Neuronal stem cell (in vitro differentiated cells): ENCODE measurements at regions not wholly inside any gene's neighbourhood (a gene's known extent, or its start where the extent isn't known, plus 50 kb on each side); places are given as distances from the start of the nearest gene placed in this dataset.

ENCODE experiments used
- DNase-seq: peaks from one replicate; pipeline ENCODE4 v3.0.0-alpha.2; 2013; ENCODE audit warnings: low spot score
- H2AFZ ChIP-seq: one replicate; pipeline ENCODE4 v1.6.1; 2013; ENCODE audit warnings: mild to moderate bottlenecking, low read length, inconsistent platforms
- H2AK5ac ChIP-seq: 2 replicates; pipeline ENCODE4 v1.6.1; 2013; ENCODE audit warnings: low read depth, mild to moderate bottlenecking, inconsistent platforms, low read length, moderate library complexity, mixed read lengths
- H2BK120ac ChIP-seq: 2 replicates; pipeline ENCODE4 v1.6.1; 2013; ENCODE audit warnings: low read depth, mild to moderate bottlenecking, inconsistent platforms, low read length, moderate library complexity, mixed read lengths
- H2BK12ac ChIP-seq: one replicate; pipeline ENCODE4 v1.6.1; 2013; ENCODE audit warnings: low read length, inconsistent platforms
- H2BK15ac ChIP-seq: 2 replicates; pipeline ENCODE4 v1.6.1; 2013; ENCODE audit warnings: mild to moderate bottlenecking, low read length, inconsistent platforms, mixed read lengths
- H2BK5ac ChIP-seq: one replicate; pipeline ENCODE4 v1.6.1; 2013; ENCODE audit warnings: inconsistent platforms, mild to moderate bottlenecking, low read length, moderate library complexity
- H3K14ac ChIP-seq: one replicate; pipeline ENCODE4 v1.6.1; 2013; ENCODE audit warnings: low read length, inconsistent platforms
- H3K18ac ChIP-seq: 2 replicates; pipeline ENCODE4 v1.6.1; 2013; ENCODE audit warnings: low read length, inconsistent platforms
- H3K23ac ChIP-seq: 2 replicates; pipeline ENCODE4 v1.6.1; 2013; ENCODE audit warnings: low read depth, mild to moderate bottlenecking, mixed read lengths, low read length, inconsistent platforms; ENCODE audit not compliant: poor library complexity
- H3K27ac ChIP-seq: replicated peaks from 3 replicates; pipeline ENCODE4 v1.5.1; 2013; ENCODE audit warnings: low read length, inconsistent platforms
- H3K27me3 ChIP-seq, 3 experiments: 2 replicates each; pipeline ENCODE4 v1.6.1; 2013; ENCODE audit warnings: low read length in 3 of 3, mild to moderate bottlenecking in 2 of 3, inconsistent platforms in 1 of 3, low read depth in 1 of 3, mixed read lengths in 1 of 3, moderate library complexity in 1 of 3; ENCODE audit not compliant: control insufficient read depth in 3 of 3, insufficient read depth in 3 of 3
- H3K36me3 ChIP-seq, 2 donors: replicated peaks in 1 of 2; 2 replicates each; pipeline ENCODE4 v1.6.1; 2013; ENCODE audit warnings: low read length in 2 of 2; ENCODE audit not compliant: control insufficient read depth in 2 of 2, insufficient read depth in 2 of 2
- H3K4ac ChIP-seq: 2 replicates; pipeline ENCODE4 v1.6.1; 2013; ENCODE audit warnings: inconsistent platforms, mild to moderate bottlenecking, low read length, moderate library complexity
- H3K4me1 ChIP-seq, 2 donors: 1 replicate in 1 of 2; 2 replicates in 1 of 2; pipeline ENCODE4 v1.6.1; 2013; ENCODE audit warnings: low read length in 2 of 2, low read depth in 1 of 2; ENCODE audit not compliant: control insufficient read depth in 2 of 2, insufficient read depth in 1 of 2
- H3K4me2 ChIP-seq: one replicate; pipeline ENCODE4 v1.6.1; 2013; ENCODE audit warnings: mild to moderate bottlenecking, low read length, inconsistent platforms; ENCODE audit not compliant: insufficient read depth, poor library complexity, severe bottlenecking
- H3K4me3 ChIP-seq, 2 donors: 2 replicates each; pipeline ENCODE4 v1.5.1; 2013; ENCODE audit warnings: low read length in 2 of 2, mild to moderate bottlenecking in 2 of 2, inconsistent platforms in 1 of 2, moderate library complexity in 1 of 2
- H3K79me1 ChIP-seq: one replicate; pipeline ENCODE4 v1.6.1; 2013; ENCODE audit warnings: low read depth, mild to moderate bottlenecking, inconsistent platforms, low read length, moderate library complexity
- H3K9ac ChIP-seq: one replicate; pipeline ENCODE4 v1.6.1; 2013; ENCODE audit warnings: mild to moderate bottlenecking, low read depth, low read length, inconsistent platforms; ENCODE audit not compliant: poor library complexity
- H3K9me3 ChIP-seq, 2 donors: replicated peaks in 1 of 2; 2 replicates each; pipeline versions ENCODE3 to v1.6.1; 2013; ENCODE audit warnings: low read length in 2 of 2, mild to moderate bottlenecking in 2 of 2, inconsistent platforms in 1 of 2, low read depth in 1 of 2, mixed read lengths in 1 of 2, moderate library complexity in 1 of 2; ENCODE audit not compliant: control insufficient read depth in 2 of 2, insufficient read depth in 1 of 2
- H4K8ac ChIP-seq: one replicate; pipeline ENCODE4 v1.6.1; 2013; ENCODE audit warnings: low read depth, mild to moderate bottlenecking, inconsistent platforms, low read length, moderate library complexity
- H4K91ac ChIP-seq: one replicate; pipeline ENCODE4 v1.6.1; 2013; ENCODE audit warnings: low read length, low read depth, mild to moderate bottlenecking, inconsistent platforms; ENCODE audit not compliant: poor library complexity
- WGBS, 2 donors: extraction: QIAGEN DNeasy Blood & Tissue Kit; methylation state at CpG; one replicate each; pipeline ENCODE4 v1.1.7; 2013; ENCODE audit warnings: missing lambda C conversion rate in 2 of 2, mixed read lengths in 1 of 2; ENCODE audit not compliant: insufficient read length in 2 of 2, insufficient replicate concordance in 1 of 2; ENCODE audit errors: extremely low coverage in 2 of 2; 5-methylcytosine and 5-hydroxymethylcytosine counted together

GRCh38 chr6:147726342-147726741 is 217.9 kb downstream of the SAMD5 start:
- no peak overlapping the region for H3K4me2 ChIP-seq
- DNase-seq, result no peak
- no peak overlapping the region for H4K8ac ChIP-seq
- no peak overlapping the region for H2AK5ac ChIP-seq
- no peak overlapping the region for H3K14ac ChIP-seq
- no peak overlapping the region for H2BK15ac ChIP-seq
- WGBS, 2 donors, result no CpG with 5 or more reads among the region's 3 CpGs
- no peak overlapping the region for H2BK120ac ChIP-seq
- no peak overlapping the region for H3K9ac ChIP-seq
- H3K79me1 ChIP-seq, result no peaks in the 10 kb centered on the region
- H2BK12ac ChIP-seq, result no peak overlapping the region
- no peak overlapping the region for H2BK5ac ChIP-seq
- H2AFZ ChIP-seq, result no peak overlapping the region
- no peaks in the 10 kb centered on the region for H3K36me3 ChIP-seq
- no peak overlapping the region for H3K4ac ChIP-seq
- H3K18ac ChIP-seq, result no peak overlapping the region
- no peak overlapping the region for H4K91ac ChIP-seq
- no peaks in the 10 kb centered on the region for H3K4me1 ChIP-seq
- H3K4me3 ChIP-seq, result no peak overlapping the region
- H3K9me3 ChIP-seq, result no peaks in the 10 kb centered on the region
- no peak overlapping the region for H3K27ac ChIP-seq
- no peak overlapping the region for H3K23ac ChIP-seq
- no peaks in the 10 kb centered on the region for H3K27me3 ChIP-seq

- Histone ChIP-seq H3K14ac (no peak overlapping the region), H3K79me1 (no peaks in the 10 kb centered on the region)
Measured at GRCh38 chr6:147728903-147729302, 220.4 kb downstream of the SAMD5 start.

GRCh38 chr6:147733686-147734085 is 225.2 kb downstream of the SAMD5 start:
- no peaks in the 10 kb centered on the region for H3K36me3 ChIP-seq
- no peaks in the 10 kb centered on the region for H3K79me1 ChIP-seq
- H3K4me3 ChIP-seq, result no peak overlapping the region
- no peaks in the 10 kb centered on the region for H3K9me3 ChIP-seq
- no peak overlapping the region for H3K4ac ChIP-seq
- no peak overlapping the region for H3K27ac ChIP-seq
- H3K4me2 ChIP-seq, result no peak overlapping the region
- no peak overlapping the region for H3K23ac ChIP-seq
- H4K8ac ChIP-seq, result no peak overlapping the region
- no peak overlapping the region for H3K9ac ChIP-seq
- H3K4me1 ChIP-seq, result no peaks in the 10 kb centered on the region
- H2AK5ac ChIP-seq, result no peak overlapping the region
- no peak overlapping the region for H2BK15ac ChIP-seq
- no peak overlapping the region for H2AFZ ChIP-seq
- no CpG with 5 or more reads among the region's 5 CpGs for WGBS, 2 donors
- no peak overlapping the region for H2BK120ac ChIP-seq
- no peak for DNase-seq
- H3K14ac ChIP-seq, result no peak overlapping the region
- no peak overlapping the region for H2BK5ac ChIP-seq
- no peak overlapping the region for H3K18ac ChIP-seq
- H3K27me3 ChIP-seq, result no peaks in the 10 kb centered on the region
- no peak overlapping the region for H4K91ac ChIP-seq
- no peak overlapping the region for H2BK12ac ChIP-seq

More at GRCh38 chr6:147728903-147729302, 220.4 kb downstream of the SAMD5 start:
- no peak overlapping the region for H2BK120ac ChIP-seq
- H3K9me3 ChIP-seq, result no peaks in the 10 kb centered on the region
- H3K18ac ChIP-seq, result no peak overlapping the region
- no peak overlapping the region for H2AFZ ChIP-seq
- no peak for DNase-seq
- no peak overlapping the region for H3K4me3 ChIP-seq
- no peak overlapping the region for H3K4ac ChIP-seq
- no peaks in the 10 kb centered on the region for H3K4me1 ChIP-seq
- H2BK15ac ChIP-seq, result no peak overlapping the region
- H2BK5ac ChIP-seq, result no peak overlapping the region
- no CpG with 5 or more reads among the region's 4 CpGs for WGBS, 2 donors
- H2BK12ac ChIP-seq, result no peak overlapping the region
- H4K91ac ChIP-seq, result no peak overlapping the region
- H2AK5ac ChIP-seq, result no peak overlapping the region
- H3K27ac ChIP-seq, result no peak overlapping the region
- no peak overlapping the region for H3K4me2 ChIP-seq
- H3K9ac ChIP-seq, result no peak overlapping the region
- H3K36me3 ChIP-seq, result no peaks in the 10 kb centered on the region
- no peaks in the 10 kb centered on the region for H3K27me3 ChIP-seq
- no peak overlapping the region for H4K8ac ChIP-seq
- H3K23ac ChIP-seq, result no peak overlapping the region

- no CpG with 5 or more reads among the region's 8 CpGs for WGBS, 2 donors
- H2BK12ac ChIP-seq, result no peak overlapping the region
- H3K14ac ChIP-seq, result no peak overlapping the region
- H3K9ac ChIP-seq, result no peak overlapping the region
- H3K23ac ChIP-seq, result no peak overlapping the region
- no peaks in the 10 kb centered on the region for H3K79me1 ChIP-seq
- DNase-seq, result no peak
- no peak overlapping the region for H2AK5ac ChIP-seq
- no peak overlapping the region for H4K8ac ChIP-seq
- no peaks in the 10 kb centered on the region for H3K27me3 ChIP-seq
- no peaks in the 10 kb centered on the region for H3K9me3 ChIP-seq
- H3K4me1 ChIP-seq, result no peaks in the 10 kb centered on the region
- H3K4ac ChIP-seq, result no peak overlapping the region
- no peak overlapping the region for H2BK120ac ChIP-seq
- no peak overlapping the region for H2AFZ ChIP-seq
- no peak overlapping the region for H3K4me3 ChIP-seq
- no peak overlapping the region for H4K91ac ChIP-seq
- H2BK5ac ChIP-seq, result no peak overlapping the region
- no peaks in the 10 kb centered on the region for H3K36me3 ChIP-seq
- no peak overlapping the region for H3K18ac ChIP-seq
- no peak overlapping the region for H3K27ac ChIP-seq
- no peak overlapping the region for H2BK15ac ChIP-seq
- no peak overlapping the region for H3K4me2 ChIP-seq
Measured at GRCh38 chr6:147734151-147734550, 225.7 kb downstream of the SAMD5 start.
